Smooth muscle cell (in vitro differentiated cells): ENCODE measurements at regions not wholly inside any gene's neighbourhood (a gene's known extent, or its start where the extent isn't known, plus 50 kb on each side); places are given as distances from the start of the nearest gene placed in this dataset.

Experiments used
- DNase-seq: peaks from one replicate; lab custom pipeline; 2025; ENCODE audit not compliant: unreplicated experiment; lab: John Stamatoyannopoulos, UW
- H2AFZ ChIP-seq: fragments of 200-600 bp; sonication (generic); 2 replicates; pipeline ENCODE4 v1.6.0; 2016; ENCODE audit warnings: antibody characterized with exemption, low read depth, mild to moderate bottlenecking
- H3F3A ChIP-seq: fragments of 200-600 bp; sonication (generic); 2 replicates; pipeline ENCODE4 v1.6.0; 2017; ENCODE audit warnings: antibody characterized with exemption, low read depth
- H3K27ac ChIP-seq: fragments of 200-600 bp; sonication (generic); 2 replicates; pipeline ENCODE4 v1.5.1; 2016; ENCODE audit warnings: low read depth, mild to moderate bottlenecking
- H3K27me3 ChIP-seq: fragments of 200-600 bp; sonication (generic); 2 replicates; pipeline ENCODE4 v1.6.1; 2016; ENCODE audit warnings: low read depth, mild to moderate bottlenecking
- H3K36me3 ChIP-seq: fragments of 200-600 bp; sonication (generic); 2 replicates; pipeline ENCODE4 v1.5.1; 2016; ENCODE audit warnings: low read depth
- H3K4me1 ChIP-seq: fragments of 200-600 bp; sonication (generic); 2 replicates; pipeline ENCODE4 v1.5.1; 2016; ENCODE audit warnings: low read depth
- H3K4me2 ChIP-seq: fragments of 200-600 bp; sonication (generic); 2 replicates; pipeline ENCODE4 v1.6.0; 2016; ENCODE audit warnings: mild to moderate bottlenecking
- H3K4me3 ChIP-seq: fragments of 200-600 bp; sonication (generic); 2 replicates; pipeline ENCODE4 v1.5.1; 2016; ENCODE audit warnings: mild to moderate bottlenecking
- H3K79me2 ChIP-seq: fragments of 200-600 bp; sonication (generic); 2 replicates; pipeline ENCODE4 v1.6.0; 2016; ENCODE audit warnings: low read depth, mild to moderate bottlenecking
- H3K9ac ChIP-seq: fragments of 200-600 bp; sonication (generic); 2 replicates; pipeline ENCODE4 v1.6.0; 2016; ENCODE audit warnings: low read depth
- H3K9me3 ChIP-seq: fragments of 200-600 bp; sonication (generic); replicated peaks from 2 replicates; pipeline ENCODE4 v1.5.1; 2016; ENCODE audit warnings: low read depth
- H4K20me1 ChIP-seq: fragments of 200-600 bp; sonication (generic); 2 replicates; pipeline ENCODE4 v1.6.0; 2016; ENCODE audit warnings: low read depth
- WGBS: methylation state at CpG from one replicate; pipeline ENCODE4 v1.1.7; 2016; ENCODE audit warnings: low lambda C conversion rate; 5-methylcytosine and 5-hydroxymethylcytosine counted together
- TF ChIP-seq, protein P1 (sequence below): fragments of 200-600 bp; sonication (generic); IDR thresholded peaks from 2 replicates; pipeline ENCODE4 v1.5.1; 2017; ENCODE audit warnings: borderline replicate concordance, mild to moderate bottlenecking, antibody characterized with exemption; ENCODE audit not compliant: insufficient read depth, poor library complexity, severe bottlenecking

DNA sequence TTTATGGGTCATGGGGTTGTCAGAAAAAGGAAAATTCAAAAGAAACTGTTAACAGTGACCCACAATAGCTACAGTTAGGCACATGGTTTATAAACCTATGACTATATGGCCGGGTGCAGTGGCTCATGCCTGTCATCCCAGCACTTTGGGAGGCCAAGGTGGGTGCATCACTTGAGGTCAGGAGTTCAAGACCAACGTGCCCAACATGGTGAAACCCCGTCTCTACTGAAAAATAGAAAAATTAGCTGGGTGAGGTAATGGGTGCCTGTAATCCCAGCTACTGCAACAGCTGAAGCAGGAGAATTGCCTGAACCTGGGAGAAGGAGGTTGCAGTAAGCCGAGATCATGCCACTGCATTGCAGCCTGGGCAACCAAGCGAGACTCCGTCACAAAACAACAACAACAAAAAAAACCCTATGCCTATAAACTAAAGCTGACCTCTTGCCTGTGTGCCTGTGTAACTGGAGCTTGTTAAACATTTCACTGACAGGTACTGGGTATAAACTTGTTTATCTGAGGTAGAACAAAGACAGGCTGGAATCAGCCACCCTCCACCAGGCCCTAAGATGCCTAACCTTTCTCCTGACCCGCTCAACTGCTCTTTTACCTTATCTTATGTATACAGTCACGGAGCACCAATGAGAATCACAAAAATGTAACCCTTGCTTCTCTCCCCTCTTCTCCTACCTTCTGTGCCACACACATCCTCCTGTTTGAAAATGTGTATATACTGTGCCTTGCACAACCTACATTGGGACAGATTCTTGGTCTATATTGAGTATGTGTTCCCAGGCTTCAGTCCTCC lies 62.9 kb upstream of the ATF7IP2 start:
- WGBS: 88% methylated on average over 8 of the region's 8 CpGs
- no peak overlapping the region for H3K4me3 ChIP-seq
- no peaks in the 10 kb centered on the region for H3K4me1 ChIP-seq
- no peaks in the 10 kb centered on the region for H3K79me2 ChIP-seq
- H3K27me3 ChIP-seq: no peaks in the 10 kb centered on the region
- no peaks in the 10 kb centered on the region for H4K20me1 ChIP-seq
- no peaks in the 10 kb centered on the region for H3K36me3 ChIP-seq
- no peak for DNase-seq
- no peak overlapping the region for H3K27ac ChIP-seq
- no peak overlapping the region for H3K9ac ChIP-seq
- no peak overlapping the region for H3K4me2 ChIP-seq
- H3K9me3 ChIP-seq: no peaks in the 10 kb centered on the region
- no peak overlapping the region for H2AFZ ChIP-seq
- no peaks in the 10 kb centered on the region for H3F3A ChIP-seq
- TF ChIP-seq, protein P1, sequence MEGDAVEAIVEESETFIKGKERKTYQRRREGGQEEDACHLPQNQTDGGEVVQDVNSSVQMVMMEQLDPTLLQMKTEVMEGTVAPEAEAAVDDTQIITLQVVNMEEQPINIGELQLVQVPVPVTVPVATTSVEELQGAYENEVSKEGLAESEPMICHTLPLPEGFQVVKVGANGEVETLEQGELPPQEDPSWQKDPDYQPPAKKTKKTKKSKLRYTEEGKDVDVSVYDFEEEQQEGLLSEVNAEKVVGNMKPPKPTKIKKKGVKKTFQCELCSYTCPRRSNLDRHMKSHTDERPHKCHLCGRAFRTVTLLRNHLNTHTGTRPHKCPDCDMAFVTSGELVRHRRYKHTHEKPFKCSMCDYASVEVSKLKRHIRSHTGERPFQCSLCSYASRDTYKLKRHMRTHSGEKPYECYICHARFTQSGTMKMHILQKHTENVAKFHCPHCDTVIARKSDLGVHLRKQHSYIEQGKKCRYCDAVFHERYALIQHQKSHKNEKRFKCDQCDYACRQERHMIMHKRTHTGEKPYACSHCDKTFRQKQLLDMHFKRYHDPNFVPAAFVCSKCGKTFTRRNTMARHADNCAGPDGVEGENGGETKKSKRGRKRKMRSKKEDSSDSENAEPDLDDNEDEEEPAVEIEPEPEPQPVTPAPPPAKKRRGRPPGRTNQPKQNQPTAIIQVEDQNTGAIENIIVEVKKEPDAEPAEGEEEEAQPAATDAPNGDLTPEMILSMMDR: no peak

DNA sequence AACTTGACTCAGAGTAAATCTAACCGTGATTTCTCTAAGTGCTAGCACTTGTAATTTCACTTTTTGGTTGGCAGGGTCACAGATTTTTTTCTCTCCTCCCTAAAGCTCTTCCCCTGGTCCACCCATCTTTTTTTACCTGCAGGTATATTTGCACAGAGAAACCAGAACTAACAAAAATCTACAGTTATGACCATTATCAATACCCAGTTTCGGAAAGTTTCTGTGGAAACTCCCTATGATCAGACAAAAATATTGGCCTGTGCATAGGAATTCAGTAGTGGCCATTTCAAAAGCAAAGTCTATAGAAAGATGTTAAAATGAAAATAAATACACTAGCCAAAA lies 62.4 kb upstream of the ATF7IP2 start:
- Histone ChIP-seq H3K4me1 (no peaks in the 10 kb centered on the region), H3F3A (no peaks in the 10 kb centered on the region), H3K36me3 (no peaks in the 10 kb centered on the region), H3K9ac (no peak overlapping the region), H2AFZ (no peak overlapping the region), H4K20me1 (no peaks in the 10 kb centered on the region), H3K27me3 (no peaks in the 10 kb centered on the region), H3K79me2 (no peaks in the 10 kb centered on the region), H3K4me2 (no peak overlapping the region), H3K27ac (no peak overlapping the region), H3K9me3 (no peaks in the 10 kb centered on the region), H3K4me3 (no peak overlapping the region)
- 86% methylated on average over 2 of the region's 2 CpGs for WGBS
- no peak for DNase-seq
- TF ChIP-seq, protein P1: no peak

DNA sequence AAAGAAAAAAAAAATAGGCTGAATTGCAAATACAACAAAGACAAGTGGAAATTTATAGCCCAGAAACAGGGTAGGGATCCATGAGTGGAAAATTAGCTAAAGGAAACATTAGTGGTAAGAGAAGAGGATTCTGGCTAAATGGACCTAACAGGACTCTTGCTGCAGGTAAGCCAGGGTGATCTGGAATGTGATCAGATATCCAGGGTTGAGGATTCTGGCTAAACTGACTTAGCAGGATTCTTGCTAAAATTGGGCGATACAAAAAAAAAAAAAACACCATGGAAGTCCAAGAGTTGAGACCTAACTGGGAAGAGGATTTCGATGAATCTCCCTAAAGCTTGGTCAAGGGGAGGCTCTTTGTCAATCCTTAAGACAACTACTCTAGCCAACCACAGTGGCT lies 61.7 kb upstream of the ATF7IP2 start:
- Histone ChIP-seq H4K20me1 (no peaks in the 10 kb centered on the region), H2AFZ (no peak overlapping the region), H3K4me2 (no peak overlapping the region), H3K27me3 (no peaks in the 10 kb centered on the region), H3K9ac (no peak overlapping the region), H3K9me3 (no peaks in the 10 kb centered on the region), H3K27ac (no peak overlapping the region), H3K36me3 (no peaks in the 10 kb centered on the region), H3K4me1 (no peaks in the 10 kb centered on the region), H3K79me2 (no peaks in the 10 kb centered on the region), H3K4me3 (no peak overlapping the region), H3F3A (no peaks in the 10 kb centered on the region)
- WGBS: 100% methylated on average over 2 of the region's 2 CpGs
- TF ChIP-seq, protein P1: no peak
- no peak for DNase-seq

DNA sequence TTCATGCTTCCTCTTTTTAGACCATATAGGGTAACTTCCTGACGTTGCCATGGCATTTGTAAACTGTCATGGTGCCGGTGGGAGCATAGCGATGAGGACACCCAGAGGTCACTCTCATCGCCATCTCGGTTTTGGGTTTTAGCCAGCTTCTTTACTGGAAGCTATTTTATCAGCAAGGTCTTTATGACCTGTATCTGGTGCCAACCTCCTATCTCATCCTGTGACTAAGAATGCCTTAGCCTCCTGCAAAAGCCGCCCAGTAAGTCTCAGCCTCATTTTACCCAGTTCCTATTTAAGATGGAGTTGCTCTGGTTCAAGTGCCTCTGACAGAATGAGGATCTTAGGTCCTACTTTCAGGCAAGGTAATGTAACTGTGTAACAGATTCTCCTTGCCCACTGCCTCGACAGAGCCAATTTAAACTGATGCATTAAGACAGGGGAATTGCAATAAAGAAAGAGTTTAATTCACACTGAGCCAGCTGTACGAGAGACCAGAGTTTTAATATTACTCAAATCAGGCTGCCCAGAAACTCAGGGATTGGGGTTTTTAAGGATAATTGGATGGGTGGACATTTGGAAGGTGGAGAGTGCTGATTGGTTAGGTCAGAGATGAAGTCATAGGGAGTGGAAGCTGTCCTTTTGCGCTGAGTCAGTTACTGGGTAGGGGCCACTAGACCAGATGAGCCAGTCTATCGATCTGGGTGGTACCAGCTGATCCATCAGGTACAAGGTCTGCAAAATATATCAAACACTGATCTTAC lies 59.9 kb upstream of the ATF7IP2 start:
- Histone ChIP-seq H3K27ac (no peak overlapping the region), H3K79me2 (no peaks in the 10 kb centered on the region), H4K20me1 (no peaks in the 10 kb centered on the region), H2AFZ (no peak overlapping the region), H3K9me3 (no peaks in the 10 kb centered on the region), H3K4me3 (no peak overlapping the region), H3K4me2 (no peak overlapping the region), H3K27me3 (no peaks in the 10 kb centered on the region), H3K36me3 (no peaks in the 10 kb centered on the region), H3K4me1 (no peaks in the 10 kb centered on the region), H3F3A (no peaks in the 10 kb centered on the region), H3K9ac (no peak overlapping the region)
- no peak for DNase-seq
- WGBS: 88% methylated on average over 10 of the region's 10 CpGs
- TF ChIP-seq, protein P1: no peak
